ENCODE measurements at regions not wholly inside any gene's neighbourhood (a gene's known extent, or its start where the extent isn't known, plus 50 kb on each side); places are given as distances from the start of the nearest gene placed in this dataset.
"Not testable (repeated sequence)": the region's sequence is repeated elsewhere in the genome, so short reads cannot be mapped to it uniquely, and the experiment has no call there.

DNA sequence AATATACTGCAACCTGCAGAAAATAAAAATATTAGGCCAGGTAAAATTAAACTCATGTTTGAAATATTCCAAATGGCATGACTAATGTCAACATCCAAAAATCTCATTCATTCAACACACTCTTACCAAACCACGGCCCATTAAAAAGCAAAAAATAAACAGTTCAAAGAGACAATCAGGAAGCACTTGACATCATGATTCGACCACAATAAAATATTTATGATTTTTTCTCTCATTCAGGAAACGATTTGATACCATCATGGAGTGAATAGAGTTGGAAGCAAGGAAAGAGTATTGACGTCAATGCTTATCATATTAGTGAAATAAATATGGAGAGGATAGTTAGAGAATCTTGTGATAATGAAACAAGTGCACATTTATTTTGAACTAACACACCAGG lies 354.1 kb downstream of the KCNJ2 start:
- no peak for DNase-seq (ENCODE audit: low spot score)

- DNase-seq (ENCODE audit: low spot score) = not testable (repeated sequence)
These were observed 355.7 kb downstream of the KCNJ2 start for GRCh38 chr17:70525035-70525434.

- DNase-seq (ENCODE audit: low spot score) = no peak
These were observed 356.6 kb downstream of the KCNJ2 start for GRCh38 chr17:70525961-70526360.

- DNase-seq (ENCODE audit: low spot score) = no peak
These were observed 358.1 kb downstream of the KCNJ2 start for GRCh38 chr17:70527364-70527888.

DNA sequence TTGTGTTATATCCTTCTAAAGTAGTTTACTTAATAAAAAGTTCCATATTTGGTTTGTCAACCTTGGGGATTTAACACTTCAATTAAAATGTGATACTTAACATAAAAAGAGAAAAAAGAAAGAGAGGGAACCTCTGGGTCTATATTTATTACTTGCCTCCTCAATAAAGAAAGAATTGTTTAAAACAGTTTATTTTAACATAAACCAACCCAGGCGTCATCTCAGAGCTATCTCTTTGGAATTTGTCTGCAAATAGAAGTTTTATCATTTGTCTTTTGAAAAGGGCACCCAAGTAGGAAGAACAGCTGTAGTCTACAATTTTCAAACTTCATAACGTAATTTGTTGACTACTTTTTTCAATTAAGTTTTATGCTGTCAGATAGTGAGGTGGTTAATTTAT lies 364.1 kb downstream of the KCNJ2 start:
- no peak for DNase-seq (ENCODE audit: low spot score)

GRCh38 chr17:70535986-70536385 lies 366.7 kb downstream of the KCNJ2 start:
- DNase-seq (ENCODE audit: low spot score) = no peak

DNA sequence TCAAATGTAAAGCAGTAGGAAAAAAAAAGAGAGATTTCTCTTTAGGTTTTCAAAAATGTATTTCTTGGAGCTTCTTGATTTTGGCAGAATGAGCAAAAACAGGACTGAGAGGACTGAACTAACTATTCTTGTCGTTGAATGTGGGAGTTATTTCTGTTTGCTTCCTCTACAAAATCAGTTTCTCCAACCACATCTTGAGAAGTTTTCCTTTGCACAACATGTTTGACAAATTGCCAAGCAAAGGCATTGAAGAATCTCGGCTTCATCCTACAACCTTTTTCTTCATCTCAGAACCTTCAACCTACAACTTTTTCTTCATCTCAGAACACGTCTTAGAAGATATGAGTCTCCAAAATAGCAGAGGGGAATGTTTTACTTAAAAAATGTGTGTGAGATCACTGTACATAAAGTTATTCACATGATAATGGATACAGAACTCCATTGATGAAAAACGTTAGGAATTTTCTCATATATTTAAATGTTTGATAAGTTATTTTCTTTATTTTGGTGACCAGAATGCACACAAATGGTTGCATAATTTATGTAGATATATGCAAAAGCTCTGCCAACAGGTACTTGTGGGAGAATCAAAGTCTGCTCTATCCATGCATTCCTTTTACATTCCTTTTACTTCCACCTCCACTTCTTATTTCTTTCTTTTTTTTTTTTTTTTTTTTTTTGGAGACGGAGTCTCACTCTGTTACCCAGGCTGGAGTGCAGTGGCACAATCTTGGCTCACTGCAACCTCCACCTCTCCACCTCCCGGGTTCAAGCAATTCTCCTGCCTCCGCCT lies 370.0 kb downstream of the KCNJ2 start:
- no peak for DNase-seq (ENCODE audit: low spot score)

DNA sequence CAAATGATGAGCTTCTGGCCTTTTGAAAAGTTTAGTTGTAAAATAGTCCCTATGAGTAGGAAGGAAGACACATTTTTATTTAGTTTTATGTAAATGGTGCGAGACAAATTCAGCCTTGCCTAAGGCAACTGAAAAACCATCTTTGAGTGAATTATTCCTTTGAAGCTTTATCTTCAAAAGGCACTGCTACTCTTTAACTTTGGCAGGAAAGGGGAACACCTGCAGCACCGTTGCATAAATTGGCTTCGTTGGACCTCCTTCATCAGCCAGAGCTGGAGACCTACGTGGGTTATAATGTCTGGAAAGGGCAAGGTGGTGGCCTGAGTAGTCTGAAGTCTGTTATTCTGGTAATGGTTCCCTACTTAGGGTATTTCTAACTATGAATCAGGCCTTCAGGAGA lies 373.5 kb downstream of the KCNJ2 start:
- no peak for DNase-seq (ENCODE audit: low spot score)

DNA sequence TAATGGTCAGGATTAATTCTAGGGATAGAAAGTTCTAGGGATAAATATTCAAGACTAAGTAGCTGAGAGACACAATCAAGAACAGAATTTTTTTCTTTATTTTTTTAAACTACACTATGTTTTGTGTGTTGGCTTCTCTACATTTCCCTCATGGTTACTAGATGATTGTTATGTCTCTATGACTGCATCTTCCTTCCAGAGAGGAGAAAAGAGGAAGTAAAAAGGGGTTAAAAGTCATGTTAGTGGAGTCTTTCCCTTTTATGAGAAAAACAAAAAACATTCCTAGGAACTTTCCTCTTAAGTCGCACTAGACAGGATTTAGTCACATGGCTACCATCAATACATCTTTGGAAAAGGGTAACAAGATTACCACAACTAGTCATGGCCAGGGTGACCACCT lies 375.0 kb downstream of the KCNJ2 start:
- no peak for DNase-seq (ENCODE audit: low spot score)

GRCh38 chr17:70552230-70552981 lies 383.1 kb downstream of the KCNJ2 start:
- peak; percentile 14 for DNase-seq (ENCODE audit: low spot score)

DNA sequence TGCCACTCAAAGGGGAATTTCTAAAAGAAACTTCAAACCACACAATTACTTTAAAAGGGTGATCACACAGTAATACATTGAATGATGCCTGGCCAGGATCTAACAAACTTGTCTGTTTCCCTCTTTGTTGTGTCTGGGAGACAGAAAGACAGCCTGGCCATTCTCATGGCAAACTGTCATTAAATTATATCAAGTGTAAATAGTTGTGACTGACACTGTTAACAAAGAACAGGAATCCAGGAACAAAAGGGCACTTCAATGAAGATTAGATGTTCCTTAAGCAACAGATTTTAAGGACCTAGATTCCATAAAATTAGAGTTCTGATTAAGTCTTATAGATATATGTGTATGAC lies 383.6 kb downstream of the KCNJ2 start:
- DNase-seq (ENCODE audit: low spot score) = no peak

DNA sequence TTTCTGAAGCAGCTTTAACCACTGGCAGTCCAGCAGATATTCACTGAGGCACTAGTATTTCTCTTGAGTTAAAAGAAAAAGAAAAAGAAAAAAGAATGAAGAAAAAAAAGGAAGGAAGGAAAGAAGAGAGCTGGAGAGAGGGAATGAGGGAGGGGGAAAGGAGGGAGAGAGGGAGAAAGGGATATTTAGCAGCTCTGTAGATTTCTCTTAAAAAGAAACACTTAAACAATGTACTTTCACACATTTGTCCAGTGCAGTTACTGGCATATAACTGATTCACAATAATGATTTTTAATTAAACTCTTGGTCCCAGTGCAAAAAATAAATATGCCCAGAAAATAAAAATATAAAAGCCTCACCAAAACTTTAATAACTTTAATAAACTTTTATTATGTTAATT lies 386.4 kb downstream of the KCNJ2 start:
- DNase-seq (ENCODE audit: low spot score) = no peak

DNA sequence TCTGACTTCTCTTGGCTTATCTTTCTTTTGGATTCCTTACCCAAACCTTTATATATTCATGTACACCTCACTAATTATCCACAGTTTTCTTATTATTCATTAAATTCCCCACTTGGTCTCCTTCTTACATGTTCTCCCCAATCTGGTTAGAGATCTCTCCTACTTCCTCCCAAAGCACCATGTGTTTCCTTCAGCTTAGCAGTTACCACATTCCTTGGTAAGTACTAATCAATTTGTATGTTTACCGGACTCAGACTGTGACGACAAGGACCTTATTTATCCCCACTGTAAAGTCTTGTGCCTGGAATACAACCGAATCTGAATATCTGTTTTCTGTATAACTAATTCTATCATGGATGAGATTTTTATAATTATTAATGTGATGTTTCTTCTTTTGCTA lies 389.5 kb downstream of the KCNJ2 start:
- no peak for DNase-seq (ENCODE audit: low spot score)

DNA sequence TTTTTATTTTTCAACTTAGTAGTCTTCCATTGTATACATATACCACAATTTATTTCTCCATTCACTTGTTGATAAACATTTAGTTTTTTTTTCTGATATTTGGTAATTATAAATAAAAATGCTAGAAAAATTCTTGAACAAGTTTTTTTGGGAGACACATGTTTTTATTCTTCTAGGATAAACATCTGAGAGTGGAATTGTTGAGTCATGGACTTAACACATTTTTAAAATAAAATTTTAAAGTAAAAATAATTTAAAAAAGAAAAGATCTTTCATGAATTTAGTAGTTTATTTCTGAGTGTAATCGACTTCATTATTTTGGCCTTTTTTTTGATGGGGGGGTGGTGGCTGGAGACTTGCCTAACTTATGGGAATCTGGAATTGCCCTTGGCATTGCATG lies 391.1 kb downstream of the KCNJ2 start:
- DNase-seq (ENCODE audit: low spot score) = no peak

- no peak for DNase-seq (ENCODE audit: low spot score)
These were observed 392.8 kb downstream of the KCNJ2 start for GRCh38 chr17:70562137-70562536.

DNA sequence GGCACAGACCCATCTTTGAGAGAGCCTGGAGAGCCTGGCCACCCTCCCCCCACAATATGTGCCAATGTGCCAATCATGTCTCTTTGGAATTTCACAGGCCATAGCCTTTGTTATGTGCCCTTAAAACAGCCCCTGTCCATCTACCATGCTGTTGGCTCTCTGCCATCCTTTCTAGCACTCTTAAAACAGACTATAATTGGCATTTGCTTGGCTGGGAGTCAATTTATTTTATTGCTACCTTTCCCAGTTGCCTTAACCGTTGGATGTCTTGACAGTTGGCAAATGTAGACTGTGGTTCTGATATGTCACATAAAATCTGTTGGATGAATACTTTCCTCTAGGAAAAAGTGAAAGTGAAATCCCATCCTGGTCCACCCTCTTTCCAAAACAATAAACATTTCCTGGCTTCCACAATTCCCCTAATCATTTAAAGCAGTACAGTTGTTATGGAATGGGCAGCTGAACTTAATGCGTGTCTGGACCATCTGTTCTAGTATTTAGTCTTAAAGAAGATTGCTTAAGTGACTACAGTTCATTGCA lies 394.0 kb downstream of the KCNJ2 start:
- no peak for DNase-seq (ENCODE audit: low spot score)

DNA sequence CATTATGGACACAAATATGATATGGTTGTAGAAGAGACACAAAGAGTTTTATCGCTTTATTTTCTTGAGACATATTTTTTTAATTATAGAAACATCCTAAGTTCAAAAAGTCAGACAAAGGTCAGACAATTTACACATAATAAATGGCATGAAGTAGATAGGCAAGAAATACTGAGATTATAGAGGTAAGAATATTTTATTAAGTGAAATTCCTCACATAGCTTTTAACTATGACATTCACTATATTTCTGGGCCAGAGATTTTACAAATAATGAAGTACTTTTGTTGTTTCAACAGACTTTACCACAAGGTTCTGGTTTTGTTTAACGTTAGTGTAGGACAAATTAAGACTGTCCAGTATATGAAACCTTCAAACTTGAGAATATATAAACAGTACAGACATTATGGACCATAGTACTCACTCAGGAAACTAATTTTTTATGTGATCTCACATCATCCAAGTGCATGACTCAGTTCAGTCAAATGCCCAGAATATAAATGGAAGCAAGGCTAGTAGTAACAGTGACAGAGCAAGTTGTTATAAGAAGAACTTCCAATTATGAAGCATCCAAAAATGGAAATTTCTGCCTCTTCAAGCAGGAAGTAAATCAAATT lies 394.8 kb downstream of the KCNJ2 start:
- no peak for DNase-seq (ENCODE audit: low spot score)

DNA sequence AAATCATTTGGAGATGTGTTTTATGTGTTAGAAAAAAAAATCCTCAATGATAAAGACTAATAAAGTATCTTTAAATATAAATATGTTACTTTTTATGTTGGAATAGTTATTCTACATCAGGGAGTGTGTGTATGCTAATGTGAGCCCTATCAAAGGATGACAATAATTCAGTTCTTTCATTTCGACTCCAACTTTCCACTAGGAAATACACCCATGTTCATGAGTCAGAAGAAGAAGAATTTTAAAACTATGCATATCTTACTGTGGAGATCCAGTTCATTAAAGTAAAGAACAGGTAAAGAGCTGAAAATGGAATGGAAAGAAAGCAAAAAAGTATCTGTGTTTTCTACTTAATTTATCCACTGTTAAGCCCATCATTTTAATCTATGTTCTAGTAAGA lies 399.8 kb downstream of the KCNJ2 start:
- no peak for DNase-seq (ENCODE audit: low spot score)

- no peak for DNase-seq (ENCODE audit: low spot score)
These were observed 408.1 kb downstream of the KCNJ2 start for GRCh38 chr17:70577456-70577855.

DNA sequence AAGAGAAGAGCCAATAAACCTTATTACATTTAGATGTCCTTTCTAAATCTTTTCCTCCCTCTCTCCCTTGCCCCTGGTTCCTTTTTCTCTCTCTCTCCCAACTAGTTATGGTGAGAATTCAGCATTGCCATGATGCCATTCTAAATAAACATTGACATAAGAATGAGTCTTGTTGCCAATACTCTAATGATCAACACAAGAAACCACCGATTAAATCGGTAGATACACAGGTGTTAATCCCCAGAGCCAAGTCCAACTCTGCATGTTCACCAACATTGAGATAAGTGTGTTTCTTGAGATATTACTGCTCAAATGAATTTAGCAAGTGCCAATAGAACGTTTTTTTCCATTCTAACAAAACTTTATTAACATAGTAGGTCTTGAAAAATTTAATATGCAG lies 412.1 kb downstream of the KCNJ2 start:
- no peak for DNase-seq (ENCODE audit: low spot score)

- DNase-seq (ENCODE audit: low spot score) = no peak
These were observed 413.4 kb downstream of the KCNJ2 start for GRCh38 chr17:70582777-70583176.

GRCh38 chr17:70584255-70584654 lies 414.9 kb downstream of the KCNJ2 start:
- no peak for DNase-seq (ENCODE audit: low spot score)

DNA sequence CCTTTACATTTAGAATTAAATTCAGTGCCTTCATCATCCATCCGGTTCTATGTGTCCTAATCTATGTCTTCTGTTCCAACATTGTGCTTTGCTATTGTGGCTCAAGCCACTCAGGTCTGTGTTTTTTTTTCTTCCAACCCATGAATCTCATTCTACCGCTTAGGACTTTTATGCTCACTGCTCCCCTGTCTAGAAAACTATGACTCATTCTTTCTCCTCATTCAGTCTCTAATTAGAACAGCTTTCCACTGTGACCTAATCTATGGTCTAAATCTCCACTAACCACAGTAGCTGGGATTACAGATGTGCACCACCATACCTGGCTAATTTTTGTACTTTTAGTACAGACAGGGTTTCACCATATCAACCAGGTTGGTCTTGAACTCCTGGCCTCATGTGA lies 418.7 kb downstream of the KCNJ2 start:
- DNase-seq (ENCODE audit: low spot score) = no peak

All from germinal center (tissue), 1 donor.